ENCODE measurements at regions not wholly inside any gene's neighbourhood (a gene's known extent, or its start where the extent isn't known, plus 50 kb on each side); places are given as distances from the start of the nearest gene placed in this dataset.

DNA sequence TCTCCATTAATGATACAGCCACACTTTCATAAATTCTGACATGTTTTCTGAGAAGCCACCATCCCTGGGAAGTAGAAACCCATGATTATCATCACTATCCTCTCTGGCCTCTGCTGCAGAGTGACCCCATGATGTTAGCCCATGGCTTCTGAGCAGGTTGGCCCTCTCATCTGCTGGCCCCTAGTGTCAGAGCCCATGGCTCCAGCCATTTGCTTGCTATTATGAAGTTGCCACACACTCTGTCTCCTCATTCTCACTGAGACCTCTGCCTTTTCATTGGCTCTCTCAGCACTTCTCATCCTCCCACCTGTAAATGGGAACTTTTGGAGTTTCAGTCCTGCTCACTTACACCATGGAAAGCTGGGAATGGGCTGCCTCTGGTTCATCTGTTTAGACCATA, 192.7 kb downstream of the GASK1B start:
- DNase-seq = no peak
- no peaks in the 10 kb centered on the region for H3K27me3 ChIP-seq
- H3K4me3 ChIP-seq = no peak overlapping the region
- peaks cover 0 to 11% (median 0%) of the 10 kb centered on the region in 4 donors for H3K4me1 ChIP-seq
- intact Hi-C loops (cut with DNase I; ENCODE audit: low total_unique reads) = loop anchor here (5.0 to 10.0 kb wide), 2 partner anchors 645 to 763 kb away; no protein-coding TSS in a partner anchor
- H3K36me3 ChIP-seq = no peaks in the 10 kb centered on the region
- H3K9me3 ChIP-seq = no peaks in the 10 kb centered on the region
- H3K27ac ChIP-seq = no peak overlapping the region
- TF ChIP-seq, protein P1, sequence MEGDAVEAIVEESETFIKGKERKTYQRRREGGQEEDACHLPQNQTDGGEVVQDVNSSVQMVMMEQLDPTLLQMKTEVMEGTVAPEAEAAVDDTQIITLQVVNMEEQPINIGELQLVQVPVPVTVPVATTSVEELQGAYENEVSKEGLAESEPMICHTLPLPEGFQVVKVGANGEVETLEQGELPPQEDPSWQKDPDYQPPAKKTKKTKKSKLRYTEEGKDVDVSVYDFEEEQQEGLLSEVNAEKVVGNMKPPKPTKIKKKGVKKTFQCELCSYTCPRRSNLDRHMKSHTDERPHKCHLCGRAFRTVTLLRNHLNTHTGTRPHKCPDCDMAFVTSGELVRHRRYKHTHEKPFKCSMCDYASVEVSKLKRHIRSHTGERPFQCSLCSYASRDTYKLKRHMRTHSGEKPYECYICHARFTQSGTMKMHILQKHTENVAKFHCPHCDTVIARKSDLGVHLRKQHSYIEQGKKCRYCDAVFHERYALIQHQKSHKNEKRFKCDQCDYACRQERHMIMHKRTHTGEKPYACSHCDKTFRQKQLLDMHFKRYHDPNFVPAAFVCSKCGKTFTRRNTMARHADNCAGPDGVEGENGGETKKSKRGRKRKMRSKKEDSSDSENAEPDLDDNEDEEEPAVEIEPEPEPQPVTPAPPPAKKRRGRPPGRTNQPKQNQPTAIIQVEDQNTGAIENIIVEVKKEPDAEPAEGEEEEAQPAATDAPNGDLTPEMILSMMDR (IDR thresholded peaks at IDR 0.05) = no peak

DNA sequence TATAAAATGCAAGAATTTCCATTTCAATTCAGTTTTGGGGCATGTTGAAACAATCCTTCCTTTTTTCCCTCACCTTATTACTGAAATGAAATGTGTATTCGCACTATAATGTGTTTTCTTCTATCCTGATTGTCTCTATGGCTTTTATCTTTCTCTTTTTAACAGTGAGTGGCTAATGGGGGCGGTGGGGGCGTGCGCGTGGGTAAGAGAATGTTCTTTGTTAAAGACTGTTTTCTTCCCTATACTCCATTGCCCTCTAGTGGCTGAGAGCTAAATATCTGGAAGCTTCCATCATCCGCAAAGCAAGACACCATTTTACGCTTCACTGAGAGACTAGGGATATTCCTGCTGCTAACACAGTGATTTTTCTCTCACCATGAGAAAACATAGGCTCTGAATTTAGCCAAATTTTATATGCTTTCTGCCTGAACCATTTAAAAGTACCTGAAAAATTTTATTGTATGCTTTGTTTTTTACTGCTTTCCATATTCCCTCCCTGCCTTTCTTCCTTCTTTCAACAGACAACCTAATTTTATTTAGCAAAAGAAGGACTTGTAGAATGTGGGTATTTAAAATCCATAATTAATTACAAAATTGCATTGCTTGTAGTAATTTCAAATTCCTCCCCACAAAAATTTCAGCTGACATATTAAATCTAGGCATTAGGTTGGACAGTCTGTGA, 194.0 kb downstream of the GASK1B start:
- Histone ChIP-seq H3K27ac (no peak overlapping the region), H3K4me3 (no peak overlapping the region), H3K36me3 (no peaks in the 10 kb centered on the region), H3K27me3 (no peaks in the 10 kb centered on the region), H3K4me1 (peaks cover 0 to 11% (median 0%) of the 10 kb centered on the region in 4 donors), H3K9me3 (no peaks in the 10 kb centered on the region)
- intact Hi-C loops (cut with DNase I; ENCODE audit: low total_unique reads) = loop anchor here (10.0 kb wide), 1 partner anchor 1504 kb away; no protein-coding TSS in a partner anchor
- TF ChIP-seq, protein P1 (IDR thresholded peaks at IDR 0.05) = peak; percentile 79 to 85
- DNase-seq = peak in 1 of 2 donors; percentile 23

DNA sequence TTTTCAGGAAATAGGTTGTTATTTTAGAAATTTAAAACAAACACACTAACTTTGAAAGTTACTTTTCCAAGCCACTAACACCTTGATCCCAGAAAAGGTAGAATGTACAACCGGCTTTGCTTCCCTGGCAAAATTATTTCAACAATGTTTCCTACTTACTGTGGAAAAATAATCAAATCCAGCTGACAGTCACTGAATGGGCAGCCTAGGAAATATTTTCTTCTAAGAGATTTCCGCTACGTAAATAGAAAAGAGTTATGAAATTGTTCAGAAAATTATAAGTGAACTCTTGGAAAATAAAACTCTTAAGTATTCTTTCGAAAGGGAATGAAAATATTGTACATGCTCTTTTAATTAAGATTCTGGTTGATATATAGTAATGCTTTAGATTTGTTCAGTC, 195.7 kb downstream of the GASK1B start:
- no peak for DNase-seq
- Histone ChIP-seq H3K27me3 (no peaks in the 10 kb centered on the region), H3K4me3 (no peak overlapping the region), H3K27ac (no peak overlapping the region), H3K36me3 (no peaks in the 10 kb centered on the region), H3K9me3 (no peaks in the 10 kb centered on the region), H3K4me1 (peaks cover 0 to 11% (median 0%) of the 10 kb centered on the region in 4 donors)
- intact Hi-C loops (cut with DNase I; ENCODE audit: low total_unique reads) = loop anchor here (10.0 kb wide), 1 partner anchor 1502 kb away; no protein-coding TSS in a partner anchor
- TF ChIP-seq, protein P1 (IDR thresholded peaks at IDR 0.05) = no peak

DNA sequence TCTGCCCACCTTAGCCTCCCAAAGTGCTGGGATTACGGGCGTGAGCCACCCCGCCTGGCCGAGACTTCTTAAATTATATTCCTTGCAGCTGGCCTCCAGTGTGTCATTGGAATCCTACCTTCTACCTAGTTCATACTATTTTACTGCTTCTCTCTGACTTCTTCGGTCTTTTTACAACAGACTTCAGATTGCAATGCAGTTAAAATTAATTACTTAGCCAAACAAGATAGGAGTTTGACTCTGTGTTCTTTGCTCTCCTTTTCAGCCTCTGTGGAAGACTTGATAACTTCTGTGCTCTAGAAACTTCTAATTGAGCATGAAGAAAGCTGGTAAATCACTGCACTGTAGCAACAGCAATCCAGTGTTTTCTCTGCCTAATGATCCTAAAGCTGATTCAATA, 199.5 kb downstream of the GASK1B start:
- no peak for DNase-seq
- Histone ChIP-seq H3K36me3 (no peaks in the 10 kb centered on the region), H3K4me1 (peaks cover 0 to 3% (median 0%) of the 10 kb centered on the region in 4 donors), H3K27ac (no peak overlapping the region), H3K27me3 (no peaks in the 10 kb centered on the region), H3K4me3 (no peak overlapping the region), H3K9me3 (no peaks in the 10 kb centered on the region)
- intact Hi-C loops (cut with DNase I; ENCODE audit: low total_unique reads) = loop anchor here (10.0 kb wide), 1 partner anchor 1498 kb away; no protein-coding TSS in a partner anchor
- TF ChIP-seq, protein P1 (IDR thresholded peaks at IDR 0.05) = no peak

DNA sequence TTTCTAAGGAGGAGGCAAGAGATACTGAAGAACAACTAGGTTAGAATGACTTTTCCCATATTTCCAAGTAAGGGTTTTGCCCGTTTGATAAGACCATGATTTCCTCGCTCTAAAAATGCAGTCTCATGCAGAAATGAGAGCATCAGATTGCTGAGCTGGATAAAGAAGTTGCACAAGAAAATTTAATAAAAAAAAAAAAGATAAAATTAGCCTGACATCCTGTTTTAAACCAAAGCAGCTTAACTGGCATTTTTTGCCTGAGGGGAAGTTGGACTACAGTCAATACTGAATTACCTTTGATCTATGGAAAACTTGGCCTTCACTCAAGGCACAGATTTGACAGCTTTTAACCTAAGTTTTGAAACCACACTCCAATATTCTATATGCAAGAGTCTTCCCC, 208.4 kb downstream of the GASK1B start:
- intact Hi-C loops (cut with DNase I; ENCODE audit: low total_unique reads) = no loop called here
- H3K27ac ChIP-seq = no peak overlapping the region

More for the DNA sequence above, 208.4 kb downstream of the GASK1B start:
- no peaks in the 10 kb centered on the region for H3K27me3 ChIP-seq
- no peak overlapping the region for H3K4me3 ChIP-seq
- DNase-seq = no peak
- no peaks in the 10 kb centered on the region for H3K9me3 ChIP-seq
- TF ChIP-seq, protein P1 (IDR thresholded peaks at IDR 0.05) = no peak
- H3K4me1 ChIP-seq = peaks cover 0 to 1% (median under 1%) of the 10 kb centered on the region in 4 donors
- no peaks in the 10 kb centered on the region for H3K36me3 ChIP-seq

Data from tibial artery (tissue), 4 donors.